GM19035 (cell line): ENCODE measurements at regions not wholly inside any gene's neighbourhood (a gene's known extent, or its start where the extent isn't known, plus 50 kb on each side); places are given as distances from the start of the nearest gene placed in this dataset.
"Not testable (repeated sequence)": the region's sequence is repeated elsewhere in the genome, so short reads cannot be mapped to it uniquely, and the experiment has no call there.

ENCODE experiments used
- ATAC-seq: cut with Tn5 transposase; IDR thresholded peaks from one replicate; pipeline ENCODE4 v1.9.1; 2021; ENCODE audit not compliant: unreplicated experiment

- ATAC-seq = no peak
Observed at GRCh38 chr10:8173243-8173865, 118.9 kb downstream of the GATA3 start.

DNA sequence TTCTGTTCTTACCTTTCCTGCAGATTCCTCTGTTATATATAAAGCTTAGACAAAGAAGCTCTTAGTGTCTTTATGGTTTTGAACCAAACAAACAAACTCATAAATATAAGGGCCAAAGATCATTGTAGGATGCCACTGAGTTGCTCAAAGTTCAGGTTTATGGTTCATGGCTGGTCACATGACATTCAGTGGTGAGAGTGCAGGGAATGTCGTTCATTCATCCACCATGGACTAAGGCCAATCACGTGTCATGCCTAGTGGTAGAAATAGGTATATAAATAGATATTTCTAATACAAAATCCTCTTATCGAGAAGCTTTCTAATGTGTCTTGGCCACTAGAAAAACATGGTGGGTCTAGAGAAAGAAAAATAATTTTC, 119.4 kb downstream of the GATA3 start:
- ATAC-seq = no peak

DNA sequence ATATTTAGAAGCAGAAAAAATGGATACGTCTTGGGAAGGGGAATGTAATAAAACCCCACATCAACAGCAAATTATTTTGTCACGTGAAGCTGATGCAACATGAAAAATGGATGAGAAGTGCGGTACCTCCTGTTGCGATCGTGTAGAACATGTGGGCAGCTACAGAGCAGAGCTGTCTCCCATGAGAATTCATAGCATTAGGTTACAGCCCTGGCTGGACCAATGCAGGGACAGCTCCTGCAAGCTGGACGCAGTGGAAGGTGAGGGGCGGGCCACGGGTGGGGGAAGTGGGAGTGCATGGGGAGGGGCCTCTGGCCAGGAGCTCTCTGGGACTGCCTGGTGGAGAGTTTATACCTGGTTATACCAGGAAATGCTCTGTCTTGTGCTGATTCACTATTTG, 120.3 kb downstream of the GATA3 start:
- no peak for ATAC-seq

DNA sequence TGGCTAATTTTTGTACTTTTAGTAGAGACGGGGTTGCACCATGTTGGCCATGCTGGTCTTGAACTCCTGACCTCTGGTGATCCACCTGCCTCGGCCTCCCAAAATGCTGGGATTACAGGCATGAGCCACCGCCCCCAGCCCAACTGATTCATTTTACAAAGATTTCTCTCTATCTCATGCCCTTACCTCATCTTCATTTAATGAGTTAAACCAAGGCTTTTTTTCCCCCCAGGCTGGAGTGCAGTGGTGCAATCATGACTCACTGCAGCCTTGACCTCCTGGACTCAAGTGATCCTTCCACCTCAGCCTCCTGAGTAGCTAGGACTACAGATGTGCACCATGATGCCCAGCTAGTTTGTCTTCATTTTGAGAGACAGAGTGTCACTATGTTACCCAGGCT, 123.0 kb downstream of the GATA3 start:
- not testable (repeated sequence) for ATAC-seq

DNA sequence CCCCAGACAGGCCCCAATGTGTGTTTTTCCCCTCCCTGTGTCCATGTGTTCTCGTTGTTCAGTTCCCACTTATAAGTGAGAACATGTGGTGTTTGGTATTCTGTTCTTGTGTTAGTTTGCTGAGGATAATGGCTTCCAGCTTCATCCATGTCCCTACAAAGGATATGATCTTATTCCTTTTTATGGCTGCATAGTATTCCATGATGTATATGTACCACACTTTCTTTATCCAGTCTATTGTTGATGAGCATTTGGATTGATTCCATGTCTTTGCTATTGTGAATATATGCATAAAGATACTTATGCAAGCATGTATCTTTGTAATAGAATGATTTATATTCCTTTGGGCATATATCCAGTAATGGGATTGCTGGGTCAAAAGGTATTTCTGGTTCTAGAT, 125.3 kb downstream of the GATA3 start:
- ATAC-seq = not testable (repeated sequence)

DNA sequence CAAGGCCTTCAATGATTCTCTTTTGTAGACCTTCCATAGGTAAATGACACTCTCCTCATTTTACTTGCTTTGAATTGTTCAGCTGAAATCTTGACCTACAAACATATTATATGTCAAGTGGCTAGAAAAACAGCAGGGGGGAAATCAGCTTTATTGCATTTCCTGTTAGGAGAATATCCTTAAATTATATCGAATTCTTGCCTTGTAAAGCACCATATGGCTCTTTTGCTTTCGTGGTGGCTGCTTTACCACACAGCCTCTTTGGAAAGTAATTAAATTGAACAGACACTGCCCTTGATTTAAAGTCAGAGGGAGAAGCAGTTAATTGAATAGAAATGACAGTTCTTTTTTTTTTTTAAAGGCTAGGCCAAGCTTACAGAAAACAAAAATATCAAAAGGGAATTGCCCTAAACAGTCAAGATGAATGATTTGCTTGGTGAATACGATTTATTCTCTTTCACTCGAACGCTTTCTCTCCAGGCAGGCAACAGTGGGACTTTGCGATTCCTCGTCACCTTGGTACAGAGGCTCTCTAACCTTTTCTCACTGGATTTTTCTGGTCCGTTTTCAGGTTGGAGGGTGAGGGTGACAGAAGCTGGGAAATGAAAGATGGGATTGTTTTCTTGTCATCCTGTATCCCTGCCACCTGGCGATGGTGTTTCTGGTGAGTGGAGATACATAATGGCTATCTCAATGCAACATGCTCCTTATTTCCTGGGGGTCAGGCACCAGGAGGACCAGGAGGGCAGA, 126.0 kb downstream of the GATA3 start:
- no peak for ATAC-seq

- no peak for ATAC-seq
Observed at GRCh38 chr10:8181496-8182157, 127.1 kb downstream of the GATA3 start.

DNA sequence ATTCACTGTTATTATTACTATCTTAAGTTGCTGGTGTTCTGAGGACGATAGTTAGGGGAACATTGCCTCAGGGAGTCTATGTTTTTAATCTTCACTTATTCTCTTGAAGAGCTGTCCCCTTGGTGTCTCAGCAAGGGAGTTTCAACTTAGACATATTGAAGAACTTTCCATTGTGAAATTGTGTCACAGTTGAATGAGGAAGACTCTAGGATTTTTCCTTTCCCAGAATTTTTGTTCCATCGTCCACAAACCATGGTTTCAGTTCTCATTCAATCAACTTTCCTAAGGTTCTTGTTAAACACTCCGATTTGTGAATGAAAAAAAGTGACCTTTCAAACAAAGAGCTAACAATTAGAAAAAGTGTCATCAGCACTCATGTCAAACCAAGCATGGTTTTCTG, 128.3 kb downstream of the GATA3 start:
- no peak for ATAC-seq

GRCh38 chr10:8183241-8183704, 128.8 kb downstream of the GATA3 start:
- ATAC-seq = no peak

DNA sequence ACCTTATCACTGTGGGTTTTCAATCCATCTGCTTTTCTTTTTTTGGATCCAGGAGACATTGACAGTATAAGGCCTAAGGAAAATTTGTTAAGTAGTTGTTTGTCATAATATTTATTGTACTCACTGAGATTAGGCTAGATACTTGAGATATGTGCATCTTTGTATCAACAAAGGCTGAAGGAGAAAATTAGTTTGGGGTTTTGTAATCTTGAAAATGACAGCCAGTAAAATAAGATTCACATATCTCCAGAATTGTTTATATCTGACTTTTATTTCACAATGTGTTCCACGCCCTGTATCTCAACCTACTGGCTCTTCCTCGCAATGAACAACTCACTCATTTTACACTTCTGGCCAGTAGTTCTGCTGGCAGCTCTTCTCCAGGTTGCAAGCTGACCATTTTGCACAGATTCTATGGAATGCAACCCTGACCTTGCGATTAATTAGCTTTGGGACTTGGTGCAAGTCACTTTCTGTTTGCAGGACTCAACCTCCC, 132.7 kb downstream of the GATA3 start:
- no peak for ATAC-seq

- ATAC-seq = no peak
Observed at GRCh38 chr10:8189458-8189857, 135.0 kb downstream of the GATA3 start.

- ATAC-seq = no peak
Observed at GRCh38 chr10:8192301-8192700, 137.8 kb downstream of the GATA3 start.

GRCh38 chr10:8193546-8193945, 139.1 kb downstream of the GATA3 start:
- ATAC-seq = no peak

DNA sequence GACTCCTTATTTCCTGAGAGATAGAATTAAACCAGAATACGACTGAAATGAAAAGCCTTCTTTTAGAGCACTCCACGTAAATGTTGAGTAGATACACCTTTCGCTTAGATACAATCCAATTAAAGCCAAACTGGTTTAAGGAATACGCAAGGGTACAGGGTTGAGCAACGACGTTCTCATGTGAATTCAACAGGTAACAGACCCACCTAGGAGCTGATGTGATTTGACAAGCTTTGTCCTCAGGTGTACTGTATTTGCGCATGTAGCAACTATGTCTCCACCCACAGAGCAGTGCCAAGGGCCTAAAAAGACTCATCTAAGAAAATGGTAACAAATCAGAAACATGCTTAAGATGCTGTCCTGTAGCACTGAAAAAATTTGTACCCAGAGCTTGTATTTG, 139.6 kb downstream of the GATA3 start:
- no peak for ATAC-seq

GRCh38 chr10:8206882-8207281, 152.4 kb downstream of the GATA3 start:
- no peak for ATAC-seq

GRCh38 chr10:8211631-8212030, 157.1 kb downstream of the GATA3 start:
- ATAC-seq = no peak

DNA sequence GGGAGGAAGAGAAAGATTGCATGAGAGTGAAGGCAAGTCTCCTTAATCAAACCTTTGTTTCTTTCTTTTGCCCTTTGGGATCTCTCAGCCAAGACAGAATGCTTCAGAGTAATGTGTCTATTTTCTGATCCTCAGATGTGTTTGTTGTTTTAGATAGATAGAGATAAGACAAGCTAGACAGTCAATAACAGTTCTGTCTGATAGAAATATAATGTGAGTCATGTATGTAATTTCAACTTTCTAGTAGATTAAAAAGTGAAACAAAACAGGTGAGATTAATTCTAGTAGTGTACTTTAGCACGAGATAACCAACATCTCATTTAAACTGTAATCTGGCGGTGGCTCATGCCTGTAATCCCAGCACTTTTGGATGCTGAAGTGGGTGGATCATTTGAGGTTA, 159.2 kb downstream of the GATA3 start:
- no peak for ATAC-seq

- no peak for ATAC-seq
Observed at GRCh38 chr10:8214587-8214986, 160.1 kb downstream of the GATA3 start.

DNA sequence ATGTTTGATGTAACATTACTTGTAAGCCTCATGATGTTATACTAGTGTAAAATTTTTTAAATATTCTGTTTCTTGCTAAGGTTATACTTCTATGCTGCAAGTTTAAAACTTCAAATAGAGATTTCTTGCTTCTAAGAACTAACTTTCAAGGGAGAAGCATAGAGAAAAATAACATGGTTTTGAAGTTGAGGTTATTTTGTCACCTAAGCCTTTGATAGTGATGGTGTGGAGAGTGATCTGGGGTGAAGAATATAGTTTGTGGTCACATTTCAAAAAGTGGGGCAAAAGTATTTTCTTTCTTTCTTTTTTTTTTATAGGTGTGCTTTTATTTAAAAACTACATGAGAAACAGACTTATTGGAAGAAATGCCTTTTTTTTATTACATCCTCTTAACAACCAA, 162.4 kb downstream of the GATA3 start:
- no peak for ATAC-seq

DNA sequence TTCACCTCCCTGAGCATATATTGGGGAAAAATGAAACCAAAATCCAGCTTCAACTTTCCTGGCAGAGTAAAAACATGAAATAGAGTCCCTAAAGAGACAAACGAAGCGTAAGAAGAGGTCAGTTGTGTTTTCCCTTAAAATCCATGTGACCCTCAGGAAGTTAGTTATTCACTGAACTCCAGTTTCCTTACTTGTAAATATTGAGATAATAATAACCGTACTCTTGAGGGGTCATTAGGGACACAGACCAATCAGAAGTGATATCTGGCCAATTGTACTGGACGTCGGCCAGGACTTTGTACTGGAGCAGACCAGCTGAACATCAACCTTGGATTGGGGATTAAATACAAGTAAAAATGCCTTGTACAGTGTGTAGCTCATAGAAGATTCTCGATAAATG, 167.0 kb downstream of the GATA3 start:
- no peak for ATAC-seq

GRCh38 chr10:8224591-8224990, 170.1 kb downstream of the GATA3 start:
- no peak for ATAC-seq

GRCh38 chr10:8225187-8225586, 170.7 kb downstream of the GATA3 start:
- ATAC-seq = no peak
